Stimulated activated naive B cell treated with anti-CD40 and anti-IgM and Interleukin-4, amounts not matched to agents 10 μg/mL and 1 μg/mL and 100 μg/mL, for 72 hours (primary cell): ENCODE measurements at regions not wholly inside any gene's neighbourhood (a gene's known extent, or its start where the extent isn't known, plus 50 kb on each side); places are given as distances from the start of the nearest gene placed in this dataset.

ENCODE experiments used
- ATAC-seq, 2 donors: fragments of 150-1000 bp; cut with Tn5 transposase; replicated peaks; 2 replicates each; pipeline ENCODE4 v1.10.0; 2021; ENCODE audit warnings: moderate library complexity in 1 of 2
- DNase-seq: peaks from one replicate; pipeline ENCODE4 v3.0.0; 2021
- H3K27ac Mint-ChIP-seq: one replicate; pipeline ENCODE4 v1.8.0; 2022; ENCODE audit warnings: mild to moderate bottlenecking, mixed read lengths
- H3K27me3 Mint-ChIP-seq, 2 donors: one replicate each; pipeline ENCODE4 v1.8.0; 2022; ENCODE audit warnings: mixed read lengths in 2 of 2
- H3K36me3 Mint-ChIP-seq, 2 donors: one replicate each; pipeline ENCODE4 v1.8.0; 2022; ENCODE audit warnings: mixed read lengths in 2 of 2, mild to moderate bottlenecking in 1 of 2
- H3K4me1 Mint-ChIP-seq, 2 donors: one replicate each; pipeline ENCODE4 v1.8.0; 2022; ENCODE audit warnings: mixed read lengths in 2 of 2, mild to moderate bottlenecking in 1 of 2
- H3K4me3 Mint-ChIP-seq, 2 donors: one replicate each; pipeline ENCODE4 v1.8.0; 2022; ENCODE audit warnings: mild to moderate bottlenecking in 2 of 2, mixed read lengths in 2 of 2, moderate library complexity in 1 of 2
- H3K9me3 Mint-ChIP-seq, 2 donors: one replicate each; pipeline ENCODE4 v1.8.0; 2022; ENCODE audit warnings: mixed read lengths in 2 of 2, mild to moderate bottlenecking in 1 of 2

- no peaks in the 10 kb centered on the region for H3K36me3 Mint-ChIP-seq
- ATAC-seq: no peak
Observed at GRCh38 chr10:59077855-59078254, 98.6 kb upstream of the PHYHIPL start.

GRCh38 chr10:59078978-59079377 is 97.5 kb upstream of the PHYHIPL start:
- no peak for DNase-seq
- H3K36me3 Mint-ChIP-seq: no peaks in the 10 kb centered on the region
- no peak overlapping the region for H3K4me3 Mint-ChIP-seq
- H3K4me1 Mint-ChIP-seq: no peaks in the 10 kb centered on the region
- no peak overlapping the region for H3K27ac Mint-ChIP-seq
- H3K9me3 Mint-ChIP-seq: no peaks in the 10 kb centered on the region
- ATAC-seq: no peak
- no peaks in the 10 kb centered on the region for H3K27me3 Mint-ChIP-seq

More at GRCh38 chr10:59077855-59078254, 98.6 kb upstream of the PHYHIPL start:
- no peaks in the 10 kb centered on the region for H3K4me1 Mint-ChIP-seq
- H3K27me3 Mint-ChIP-seq: no peaks in the 10 kb centered on the region
- no peak overlapping the region for H3K4me3 Mint-ChIP-seq
- no peaks in the 10 kb centered on the region for H3K9me3 Mint-ChIP-seq
- no peak overlapping the region for H3K27ac Mint-ChIP-seq
- no peak for DNase-seq

- no peaks in the 10 kb centered on the region for H3K4me1 Mint-ChIP-seq
- H3K9me3 Mint-ChIP-seq: no peaks in the 10 kb centered on the region
- H3K27ac Mint-ChIP-seq: no peak overlapping the region
- no peaks in the 10 kb centered on the region for H3K36me3 Mint-ChIP-seq
- no peak for ATAC-seq
- no peaks in the 10 kb centered on the region for H3K27me3 Mint-ChIP-seq
- H3K4me3 Mint-ChIP-seq: no peak overlapping the region
- DNase-seq: no peak
Observed at GRCh38 chr10:59079386-59080226, 96.8 kb upstream of the PHYHIPL start.

GRCh38 chr10:59082249-59082648 is 94.2 kb upstream of the PHYHIPL start:
- no peak overlapping the region for H3K27ac Mint-ChIP-seq
- H3K4me1 Mint-ChIP-seq: no peaks in the 10 kb centered on the region
- no peaks in the 10 kb centered on the region for H3K27me3 Mint-ChIP-seq
- no peak for DNase-seq
- H3K4me3 Mint-ChIP-seq: no peak overlapping the region
- H3K36me3 Mint-ChIP-seq: no peaks in the 10 kb centered on the region
- peaks cover 0 to 3% of the 10 kb centered on the region in 2 donors for H3K9me3 Mint-ChIP-seq
- ATAC-seq: no peak

GRCh38 chr10:59085054-59085453 is 91.4 kb upstream of the PHYHIPL start:
- Mint-ChIP-seq H3K4me3 (no peak overlapping the region), H3K27me3 (no peaks in the 10 kb centered on the region), H3K4me1 (no peaks in the 10 kb centered on the region), H3K36me3 (no peaks in the 10 kb centered on the region), H3K9me3 (peaks cover 3 to 9% of the 10 kb centered on the region in 2 donors), H3K27ac (no peak overlapping the region)
- DNase-seq (no peak), ATAC-seq (no peak)

- no peak for DNase-seq
- Mint-ChIP-seq H3K4me3 (no peak overlapping the region), H3K27ac (no peak overlapping the region), H3K36me3 (no peaks in the 10 kb centered on the region), H3K9me3 (peaks cover 3 to 9% of the 10 kb centered on the region in 2 donors), H3K27me3 (no peaks in the 10 kb centered on the region), H3K4me1 (no peaks in the 10 kb centered on the region)
- no peak for ATAC-seq
Observed at GRCh38 chr10:59085711-59086502, 90.5 kb upstream of the PHYHIPL start.

- H3K36me3 Mint-ChIP-seq: no peaks in the 10 kb centered on the region
- no peak overlapping the region for H3K4me3 Mint-ChIP-seq
- DNase-seq (no peak), ATAC-seq (no peak)
- no peak overlapping the region for H3K27ac Mint-ChIP-seq
- no peaks in the 10 kb centered on the region for H3K4me1 Mint-ChIP-seq
- H3K27me3 Mint-ChIP-seq: no peaks in the 10 kb centered on the region
- H3K9me3 Mint-ChIP-seq: peaks cover 3 to 9% of the 10 kb centered on the region in 2 donors
Observed at GRCh38 chr10:59087486-59087885, 89.0 kb upstream of the PHYHIPL start.

- ATAC-seq (no peak), DNase-seq (no peak)
- Mint-ChIP-seq H3K27me3 (no peaks in the 10 kb centered on the region), H3K9me3 (peaks cover 3 to 9% of the 10 kb centered on the region in 2 donors), H3K4me1 (no peaks in the 10 kb centered on the region), H3K4me3 (no peak overlapping the region), H3K27ac (no peak overlapping the region), H3K36me3 (no peaks in the 10 kb centered on the region)
Observed at GRCh38 chr10:59088912-59089573, 87.4 kb upstream of the PHYHIPL start.

GRCh38 chr10:59090817-59091622 is 85.4 kb upstream of the PHYHIPL start:
- DNase-seq (no peak), ATAC-seq (no peak)
- Mint-ChIP-seq H3K27me3 (no peaks in the 10 kb centered on the region), H3K9me3 (peaks cover 3 to 8% of the 10 kb centered on the region in 2 donors), H3K4me3 (no peak overlapping the region), H3K4me1 (no peaks in the 10 kb centered on the region), H3K36me3 (no peaks in the 10 kb centered on the region), H3K27ac (no peak overlapping the region)

GRCh38 chr10:59093461-59093860 is 83.0 kb upstream of the PHYHIPL start:
- no peaks in the 10 kb centered on the region for H3K4me1 Mint-ChIP-seq
- no peak for ATAC-seq
- DNase-seq: no peak
- H3K27me3 Mint-ChIP-seq: no peaks in the 10 kb centered on the region
- no peak overlapping the region for H3K4me3 Mint-ChIP-seq
- H3K27ac Mint-ChIP-seq: no peak overlapping the region
- H3K9me3 Mint-ChIP-seq: peaks cover 0 to 4% of the 10 kb centered on the region in 2 donors
- H3K36me3 Mint-ChIP-seq: no peaks in the 10 kb centered on the region

- Mint-ChIP-seq H3K27me3 (no peaks in the 10 kb centered on the region), H3K9me3 (peaks cover 0 to 2% of the 10 kb centered on the region in 2 donors), H3K27ac (no peak overlapping the region), H3K36me3 (no peaks in the 10 kb centered on the region), H3K4me1 (no peaks in the 10 kb centered on the region), H3K4me3 (no peak overlapping the region)
- ATAC-seq (no peak), DNase-seq (no peak)
Observed at GRCh38 chr10:59096631-59097030, 79.8 kb upstream of the PHYHIPL start.

GRCh38 chr10:59098387-59098786 is 78.1 kb upstream of the PHYHIPL start:
- Mint-ChIP-seq H3K36me3 (no peaks in the 10 kb centered on the region), H3K9me3 (peaks cover 0 to 2% of the 10 kb centered on the region in 2 donors), H3K4me3 (no peak overlapping the region), H3K4me1 (no peaks in the 10 kb centered on the region), H3K27ac (no peak overlapping the region), H3K27me3 (no peaks in the 10 kb centered on the region)
- no peak for DNase-seq
- no peak for ATAC-seq

GRCh38 chr10:59098831-59099452 is 77.5 kb upstream of the PHYHIPL start:
- peaks cover 0 to 2% of the 10 kb centered on the region in 2 donors for H3K9me3 Mint-ChIP-seq
- H3K27ac Mint-ChIP-seq: no peak overlapping the region
- no peaks in the 10 kb centered on the region for H3K27me3 Mint-ChIP-seq
- ATAC-seq: no peak
- no peak overlapping the region for H3K4me3 Mint-ChIP-seq
- no peaks in the 10 kb centered on the region for H3K4me1 Mint-ChIP-seq
- no peak for DNase-seq
- no peaks in the 10 kb centered on the region for H3K36me3 Mint-ChIP-seq
